GM12878 (cell line): ENCODE measurements at regions not wholly inside any gene's neighbourhood (a gene's known extent, or its start where the extent isn't known, plus 50 kb on each side); places are given as distances from the start of the nearest gene placed in this dataset.

Source experiments
- ATAC-seq: fragments of 200-7000 bp; cut with Tn5 transposase; 3 replicates; pipeline ENCODE4 v1.9.1; 2020; ENCODE audit warnings: mild to moderate bottlenecking, moderate library complexity
- BruUV-seq: library from RNA; stranded (reverse); fragments of 400-500 nt; replicated peaks from 2 replicates; lab custom pipeline; 2021; lab: Mats Ljungman, UMichigan
- CTCF ChIA-PET: fragments of 300-600 bp; sonication (Branson Sonifier 250); formaldehyde crosslinking; extraction: SDS; loops from one replicate; lab custom pipeline; 2021; ENCODE audit warnings: inconsistent platforms; lab: Yijun Ruan, JAX
- POLR2A ChIA-PET: fragments of 350-600 bp; formaldehyde crosslinking; extraction: SDS; loops from one replicate; lab custom pipeline; 2021; ENCODE audit warnings: inconsistent platforms; lab: Charles Lee
- RAD21 ChIA-PET: fragments of 300-600 bp; sonication (Branson Sonifier 250); formaldehyde crosslinking; loops from one replicate; lab custom pipeline; 2023; ENCODE audit warnings: antibody characterized with exemption; ENCODE audit not compliant: unreplicated experiment; lab: Charles Lee
- SMC1A ChIA-PET: fragments of 300-600 bp; sonication (Branson Sonifier 250); formaldehyde crosslinking; loops from one replicate; lab custom pipeline; 2023; ENCODE audit not compliant: unreplicated experiment, uncharacterized antibody; lab: Charles Lee
- DNase-seq: peaks from one replicate; pipeline ENCODE4 v3.0.0-alpha.2; 2011; ENCODE audit warnings: low read depth, low spot score
- FAIRE-seq: peaks from 3 replicates; lab custom pipeline; 2011; peaks lifted over from hg19 to GRCh38; lab: Jason Lieb, UNC
- H2AFZ ChIP-seq: 2 replicates; pipeline ENCODE4 v1.6.0; 2011; ENCODE audit warnings: low read depth, low read length, control low read depth; ENCODE audit not compliant: control insufficient read depth
- H3K27ac ChIP-seq: 2 replicates; pipeline ENCODE4 v1.5.1; 2011; ENCODE audit warnings: control low read depth; ENCODE audit not compliant: control insufficient read depth, insufficient read depth
- H3K27me3 ChIP-seq, 2 experiments: replicated peaks in 1 of 2; 2 replicates each; pipeline versions ENCODE4 v1.6.0 to v1.6.1; 2011; ENCODE audit warnings: low read length in 1 of 2; ENCODE audit not compliant: control insufficient read depth in 2 of 2, insufficient read depth in 2 of 2
- H3K36me3 ChIP-seq, 2 experiments: 2 replicates each; pipeline ENCODE4 v1.5.1; 2011; ENCODE audit warnings: low read length in 1 of 2; ENCODE audit not compliant: control insufficient read depth in 2 of 2, insufficient read depth in 2 of 2
- H3K4me1 ChIP-seq: 2 replicates; pipeline ENCODE4 v1.6.1; 2011; ENCODE audit warnings: mild to moderate bottlenecking, low read length, moderate library complexity, mixed read lengths; ENCODE audit not compliant: control insufficient read depth, insufficient read depth
- H3K4me2 ChIP-seq: 2 replicates; pipeline ENCODE4 v1.6.0; 2011; ENCODE audit warnings: control low read depth; ENCODE audit not compliant: control insufficient read depth, insufficient read depth
- H3K4me3 ChIP-seq: fragments of 200-600 bp; sonication (generic); 2 replicates; pipeline ENCODE4 v1.5.1; 2016
- H3K79me2 ChIP-seq: 2 replicates; pipeline ENCODE4 v1.6.0; 2011; ENCODE audit warnings: low read length; ENCODE audit not compliant: control insufficient read depth, insufficient read depth
- H3K9ac ChIP-seq: 2 replicates; pipeline ENCODE4 v1.8.0; 2011; ENCODE audit warnings: low read length, control low read depth, mixed read lengths; ENCODE audit not compliant: control insufficient read depth, insufficient read depth
- H3K9me3 ChIP-seq: replicated peaks from 3 replicates; pipeline ENCODE4 v1.5.1; 2011; ENCODE audit warnings: mild to moderate bottlenecking, low read length; ENCODE audit not compliant: control insufficient read depth, insufficient read depth
- H4K20me1 ChIP-seq: 2 replicates; pipeline ENCODE4 v1.6.0; 2011; ENCODE audit not compliant: control insufficient read depth, insufficient read depth
- BHLHE40 ChIP-seq, 2 experiments: fragments of 450-650 bp in 1 of 2; IDR thresholded peaks; 2 replicates each; pipeline ENCODE4 v1.6.1; 2011 to 2017; ENCODE audit warnings: low read depth in 2 of 2, borderline replicate concordance in 1 of 2, improper control_type of control experiment in 1 of 2, low read length in 1 of 2, mild to moderate bottlenecking in 1 of 2
- E2F4 ChIP-seq: IDR thresholded peaks from 2 replicates; pipeline ENCODE4 v1.6.1; 2012; ENCODE audit warnings: low read depth, low read length, improper control_type of control experiment
- FOXM1 ChIP-seq: IDR thresholded peaks from 2 replicates; pipeline ENCODE4 v1.6.1; 2012; ENCODE audit warnings: low read depth, mild to moderate bottlenecking, inconsistent platforms, low read length, moderate library complexity
- NFYB ChIP-seq: IDR thresholded peaks from 2 replicates; pipeline ENCODE4 v1.6.1; 2011; ENCODE audit warnings: low read depth, mild to moderate bottlenecking, low read length, improper control_type of control experiment, moderate library complexity; ENCODE audit not compliant: insufficient read depth
- PML ChIP-seq: IDR thresholded peaks from 2 replicates; pipeline ENCODE4 v1.6.1; 2012; ENCODE audit warnings: low read length, inconsistent platforms
- RCOR1 ChIP-seq: conservative IDR thresholded peaks from 2 replicates; pipeline ENCODE4 v1.6.1; 2012; ENCODE audit warnings: low read depth, low read length, improper control_type of control experiment
- RELA ChIP-seq: fragments of 450-650 bp; IDR thresholded peaks from 2 replicates; pipeline ENCODE4 v1.8.0; 2014; ENCODE audit warnings: borderline replicate concordance; ENCODE audit not compliant: partially characterized antibody
- RFX5 ChIP-seq: IDR thresholded peaks from 2 replicates; pipeline ENCODE4 v1.6.1; 2011; ENCODE audit warnings: low read depth, low read length, improper control_type of control experiment
- RUNX3 ChIP-seq: IDR thresholded peaks from 2 replicates; pipeline ENCODE4 v1.6.1; 2012; ENCODE audit warnings: low read length, inconsistent platforms
- SIX5 ChIP-seq: IDR thresholded peaks from 2 replicates; pipeline ENCODE4 v1.6.1; 2011; ENCODE audit warnings: mild to moderate bottlenecking, low read depth, low read length, moderate library complexity; ENCODE audit not compliant: severe bottlenecking
- SMARCA5 ChIP-seq: fragments of 450-650 bp; IDR thresholded peaks from 2 replicates; pipeline ENCODE4 v1.6.1; 2017; ENCODE audit warnings: mild to moderate bottlenecking
- SP1 ChIP-seq: IDR thresholded peaks from one replicate; pipeline ENCODE4 v1.6.1; 2011; ENCODE audit warnings: low read depth, low read length
- STAT1 ChIP-seq: fragments of 450-650 bp; conservative IDR thresholded peaks from 2 replicates; pipeline ENCODE4 v1.6.1; 2014; ENCODE audit warnings: antibody characterized with exemption, mild to moderate bottlenecking
- SUZ12 ChIP-seq: fragments of 200-600 bp; sonication (generic); IDR thresholded peaks from one replicate; pipeline ENCODE4 v1.6.1; 2018; ENCODE audit warnings: antibody characterized with exemption, mild to moderate bottlenecking; ENCODE audit not compliant: unreplicated experiment
- TCF7 ChIP-seq: IDR thresholded peaks from 2 replicates; pipeline ENCODE4 v1.6.1; 2014; ENCODE audit warnings: antibody characterized with exemption, borderline replicate concordance
- YY1 ChIP-seq: IDR thresholded peaks from 2 replicates; pipeline ENCODE4 v1.6.1; 2011; ENCODE audit warnings: low read depth, mild to moderate bottlenecking, low read length
- ZNF217 ChIP-seq: fragments of 450-650 bp; IDR thresholded peaks from 2 replicates; pipeline ENCODE4 v1.6.1; 2017; ENCODE audit warnings: antibody characterized with exemption, mild to moderate bottlenecking
- ZNF384 ChIP-seq: IDR thresholded peaks from 2 replicates; pipeline ENCODE4 v1.6.1; 2012; ENCODE audit warnings: low read depth, mild to moderate bottlenecking, low read length, improper control_type of control experiment, borderline replicate concordance
- WGBS: methylation state at CpG from one replicate; pipeline ENCODE4 v1.1.6; 2016; ENCODE audit warnings: low lambda C conversion rate; ENCODE audit not compliant: insufficient replicate concordance, insufficient coverage; ENCODE audit errors: missing lambda C conversion rate; 5-methylcytosine and 5-hydroxymethylcytosine counted together
- in situ Hi-C: fragments of 300-500 bp; cut with MboI; formaldehyde crosslinking; loops from 9 replicates; pipeline ENCODE4 v1.14.3; 2018; ENCODE audit warnings: mixed read lengths
- intact Hi-C: fragments of 100-400 bp; cut with micrococcal nuclease; formaldehyde crosslinking; loops from one replicate; pipeline ENCODE4 v1.14.2; 2022; ENCODE audit not compliant: unreplicated experiment
- TF ChIP-seq, protein P1 (sequence below): fragments of 450-650 bp; IDR thresholded peaks from 2 replicates; pipeline ENCODE4 v1.6.1; 2016; ENCODE audit warnings: mild to moderate bottlenecking

GRCh38 chr11:134823970-134824369, 411.9 kb upstream of the B3GAT1 start (continued):
- TF ChIP-seq RCOR1, result no peak
- no peak for TF ChIP-seq RFX5
- TF ChIP-seq SP1, result no peak
- TF ChIP-seq, protein P1, sequence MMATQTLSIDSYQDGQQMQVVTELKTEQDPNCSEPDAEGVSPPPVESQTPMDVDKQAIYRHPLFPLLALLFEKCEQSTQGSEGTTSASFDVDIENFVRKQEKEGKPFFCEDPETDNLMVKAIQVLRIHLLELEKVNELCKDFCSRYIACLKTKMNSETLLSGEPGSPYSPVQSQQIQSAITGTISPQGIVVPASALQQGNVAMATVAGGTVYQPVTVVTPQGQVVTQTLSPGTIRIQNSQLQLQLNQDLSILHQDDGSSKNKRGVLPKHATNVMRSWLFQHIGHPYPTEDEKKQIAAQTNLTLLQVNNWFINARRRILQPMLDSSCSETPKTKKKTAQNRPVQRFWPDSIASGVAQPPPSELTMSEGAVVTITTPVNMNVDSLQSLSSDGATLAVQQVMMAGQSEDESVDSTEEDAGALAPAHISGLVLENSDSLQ, result no peak
- TF ChIP-seq YY1, result no peak
- no peak for TF ChIP-seq NFYB
- no peak for TF ChIP-seq SMARCA5

- no TSS peak for BruUV-seq
- Histone ChIP-seq H2AFZ (no peak overlapping the region), H3K4me3 (no peak overlapping the region), H3K4me1 (no peaks in the 10 kb centered on the region), H3K36me3 (no peaks in the 10 kb centered on the region), H3K27ac (no peak overlapping the region), H3K79me2 (no peaks in the 10 kb centered on the region), H4K20me1 (no peaks in the 10 kb centered on the region), H3K9ac (no peak overlapping the region), H3K9me3 (no peaks in the 10 kb centered on the region), H3K27me3 (peaks cover 0 to 2% of the 10 kb centered on the region in 2 experiments; a peak in 2 of 4 replicates), H3K4me2 (no peak overlapping the region)
- ChIA-PET RAD21 (no interaction called here), POLR2A (no interaction called here), CTCF (interaction anchor here (1.1 kb wide), 1 partner anchor 46 kb away, joined by 3 read pairs; no protein-coding TSS in a partner anchor), SMC1A (no interaction called here)
- FAIRE-seq (no peak), ATAC-seq (no peak), DNase-seq (no peak)
- TF ChIP-seq STAT1, result no peak
- no peak for TF ChIP-seq FOXM1
- no peak for TF ChIP-seq E2F4
- no peak for TF ChIP-seq RELA
- TF ChIP-seq ZNF384, result no peak
- no peak for TF ChIP-seq TCF7
- no peak for TF ChIP-seq SIX5
- no peak for TF ChIP-seq RUNX3
- no peak for TF ChIP-seq ZNF217
- TF ChIP-seq BHLHE40 (IDR thresholded peaks at IDR 0.05; ENCODE audit: borderline replicate concordance in 1 of 2, low read depth in 2 of 2, low read length in 1 of 2), result no peak
- no peak for TF ChIP-seq SMARCA5
- TF ChIP-seq PML, result no peak
- no peak for TF ChIP-seq SUZ12
- no peak for TF ChIP-seq RFX5
- 13% methylated on average over 8 of the region's 8 CpGs for WGBS
- intact Hi-C loops (no loop called here), in situ Hi-C loops (no loop called here)
Measured at GRCh38 chr11:134822897-134823296, 410.9 kb upstream of the B3GAT1 start.
